ENCODE measurements at regions not wholly inside any gene's neighbourhood (a gene's known extent, or its start where the extent isn't known, plus 50 kb on each side); places are given as distances from the start of the nearest gene placed in this dataset.

GRCh38 chr15:99496302-99496629 lies 69.5 kb upstream of the MEF2A start:
- TF ChIP-seq CTCF (IDR thresholded peaks at IDR 0.05; ENCODE audit: low read depth, low read length, poor library complexity, severe bottlenecking) (no peak), EZH2phosphoT487 (IDR thresholded peaks at IDR 0.05; ENCODE audit: borderline replicate concordance, low read length) (no peak)
